ENCODE measurements at regions not wholly inside any gene's neighbourhood (a gene's known extent, or its start where the extent isn't known, plus 50 kb on each side); places are given as distances from the start of the nearest gene placed in this dataset.

DNA sequence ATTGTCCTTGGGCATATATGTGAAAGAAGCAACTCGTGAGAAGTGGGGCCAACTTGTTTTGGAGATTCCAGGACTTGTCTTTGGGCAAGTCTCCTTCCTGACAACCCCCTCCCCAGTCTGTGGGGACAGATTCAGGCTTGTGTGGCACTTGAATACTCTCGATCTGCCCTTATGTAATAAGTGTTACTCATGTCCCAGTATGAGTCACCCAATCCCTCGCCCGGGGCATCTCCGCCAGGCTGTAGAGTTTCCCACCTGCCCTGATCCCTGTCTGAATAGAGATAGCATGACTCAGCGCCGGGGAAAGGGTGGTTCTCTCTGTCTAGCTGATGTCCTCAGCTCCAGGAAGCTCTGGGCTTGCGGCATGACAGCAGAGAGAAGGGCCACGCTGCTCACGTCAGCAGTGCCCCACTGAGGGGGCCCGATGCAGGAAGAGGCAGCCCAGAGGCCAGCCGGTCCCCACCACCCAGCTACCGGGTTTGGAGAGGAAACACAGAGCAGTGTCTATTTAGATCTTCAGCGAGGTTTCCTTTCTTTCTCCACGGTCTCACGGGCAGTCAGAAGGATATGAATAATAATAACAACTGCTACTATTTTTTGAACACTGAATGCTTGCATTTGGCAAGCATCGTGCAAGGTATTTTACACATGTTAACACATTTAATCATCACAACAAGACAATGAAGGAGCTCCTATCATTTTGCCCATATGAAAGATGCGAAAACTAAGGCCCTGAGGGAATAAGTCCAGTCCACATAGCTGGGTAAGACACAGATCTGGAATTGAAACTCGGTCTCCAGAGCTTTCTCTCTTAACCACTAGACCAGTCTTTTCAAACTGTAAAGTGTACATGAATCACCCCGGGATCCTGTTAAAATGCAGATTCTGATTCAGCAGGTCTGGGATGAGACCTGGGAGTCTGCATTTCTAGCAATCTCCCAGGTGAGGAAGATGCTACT, 426.7 kb upstream of the MAF start:
- TF ChIP-seq POLR2A (IDR thresholded peaks at IDR 0.05), result no peak
- TF ChIP-seq, protein P1, sequence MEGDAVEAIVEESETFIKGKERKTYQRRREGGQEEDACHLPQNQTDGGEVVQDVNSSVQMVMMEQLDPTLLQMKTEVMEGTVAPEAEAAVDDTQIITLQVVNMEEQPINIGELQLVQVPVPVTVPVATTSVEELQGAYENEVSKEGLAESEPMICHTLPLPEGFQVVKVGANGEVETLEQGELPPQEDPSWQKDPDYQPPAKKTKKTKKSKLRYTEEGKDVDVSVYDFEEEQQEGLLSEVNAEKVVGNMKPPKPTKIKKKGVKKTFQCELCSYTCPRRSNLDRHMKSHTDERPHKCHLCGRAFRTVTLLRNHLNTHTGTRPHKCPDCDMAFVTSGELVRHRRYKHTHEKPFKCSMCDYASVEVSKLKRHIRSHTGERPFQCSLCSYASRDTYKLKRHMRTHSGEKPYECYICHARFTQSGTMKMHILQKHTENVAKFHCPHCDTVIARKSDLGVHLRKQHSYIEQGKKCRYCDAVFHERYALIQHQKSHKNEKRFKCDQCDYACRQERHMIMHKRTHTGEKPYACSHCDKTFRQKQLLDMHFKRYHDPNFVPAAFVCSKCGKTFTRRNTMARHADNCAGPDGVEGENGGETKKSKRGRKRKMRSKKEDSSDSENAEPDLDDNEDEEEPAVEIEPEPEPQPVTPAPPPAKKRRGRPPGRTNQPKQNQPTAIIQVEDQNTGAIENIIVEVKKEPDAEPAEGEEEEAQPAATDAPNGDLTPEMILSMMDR (IDR thresholded peaks at IDR 0.05), result no peak

Measured in lower leg skin (tissue), 3 donors.